ENCODE measurements at regions not wholly inside any gene's neighbourhood (a gene's known extent, or its start where the extent isn't known, plus 50 kb on each side); places are given as distances from the start of the nearest gene placed in this dataset.

DNA sequence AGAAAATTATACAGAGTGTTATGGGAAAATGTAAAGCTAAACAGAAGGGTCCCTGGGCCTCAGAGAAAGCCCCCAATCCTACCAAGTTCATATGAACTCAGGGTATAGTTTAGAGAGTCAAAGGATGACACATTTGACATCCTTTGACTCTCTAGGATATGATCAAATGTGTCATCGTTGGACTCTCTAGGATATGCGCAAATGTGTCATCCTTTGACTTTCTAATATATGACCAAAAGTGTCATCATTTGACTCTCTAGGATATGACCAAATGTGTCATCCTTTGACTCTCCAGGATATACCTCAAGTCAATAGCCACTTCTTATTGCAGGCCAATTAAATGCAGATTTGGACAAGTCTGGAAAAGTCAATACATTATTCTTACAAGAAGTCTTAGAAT lies 204.8 kb upstream of the IGF1 start:
- H3K23me2 ChIP-seq (ENCODE audit: low read depth, low read length): no peaks in the 10 kb centered on the region
- no peaks in the 10 kb centered on the region for H3K79me1 ChIP-seq (ENCODE audit: low read depth, low read length)
- no peak overlapping the region for H2BK20ac ChIP-seq (ENCODE audit: low read length)
- H3K79me2 ChIP-seq (ENCODE audit: control insufficient read depth in 1 of 2, insufficient read depth in 2 of 2, low read length in 2 of 2): no peaks in the 10 kb centered on the region
- WGBS, 2 experiments (ENCODE audit: extremely low coverage in 1 of 2, insufficient coverage in 1 of 2, insufficient read length in 1 of 2, insufficient replicate concordance in 2 of 2, low coverage in 1 of 2, low lambda C conversion rate in 2 of 2, missing lambda C conversion rate in 1 of 2): 85% methylated on average over 2 of the region's 2 CpGs; no CpG with 5 or more reads in 1 of the 2 experiments
- no peak overlapping the region for H3K4ac ChIP-seq (replicated peaks; ENCODE audit: insufficient read length, low read depth, low read length)
- no peak overlapping the region for H2BK5ac ChIP-seq (ENCODE audit: low read depth, low read length)
- no peaks in the 10 kb centered on the region for H3K27me3 ChIP-seq (replicated peaks in 1 of 4; ENCODE audit: control insufficient read depth in 3 of 4, extremely low read depth in 1 of 4, insufficient read depth in 3 of 4, low read length in 3 of 4)
- H3K4me3 ChIP-seq (ENCODE audit: extremely low read depth in 1 of 4, insufficient read depth in 2 of 4, low read depth in 3 of 4, low read length in 4 of 4): no peak overlapping the region
- H3K9ac ChIP-seq (replicated peaks in 1 of 4; ENCODE audit: extremely low read depth in 1 of 4, low read depth in 3 of 4, low read length in 3 of 4): no peak overlapping the region
- FAIRE-seq (no peak), DNase-seq (ENCODE audit: low read depth in 1 of 2, low spot score in 2 of 2) (no peak)
- H2BK15ac ChIP-seq (ENCODE audit: low read length): no peak overlapping the region
- H3K4me1 ChIP-seq (replicated peaks in 1 of 4; ENCODE audit: control insufficient read depth in 3 of 4, insufficient read depth in 4 of 4, low read length in 3 of 4): no peaks in the 10 kb centered on the region
- H3K56ac ChIP-seq (replicated peaks; ENCODE audit: insufficient read length, low read depth, low read length): no peak overlapping the region
- H3K4me2 ChIP-seq (ENCODE audit: insufficient read depth in 1 of 2, low read depth in 2 of 2, low read length in 2 of 2): no peak overlapping the region
- H2BK120ac ChIP-seq (replicated peaks; ENCODE audit: low read depth, low read length): no peak overlapping the region
- H4K20me1 ChIP-seq (replicated peaks in 1 of 2; ENCODE audit: control insufficient read depth in 1 of 2, insufficient read depth in 2 of 2, low read length in 2 of 2): no peaks in the 10 kb centered on the region
- no peak overlapping the region for H2BK12ac ChIP-seq (ENCODE audit: low read depth, low read length)
- no peak overlapping the region for H2AK5ac ChIP-seq (ENCODE audit: low read depth, low read length)
- ChIA-PET POLR2A (ENCODE audit: partially characterized antibody) (no interaction called here), CTCF (ENCODE audit: partially characterized antibody) (no interaction called here)
- H3K9me3 ChIP-seq (ENCODE audit: insufficient read depth in 2 of 2, low read depth in 1 of 2, low read length in 1 of 2): no peaks in the 10 kb centered on the region
- H4K91ac ChIP-seq (replicated peaks; ENCODE audit: insufficient read length, low read length): no peak overlapping the region
- no peak overlapping the region for H3K18ac ChIP-seq (ENCODE audit: extremely low read depth, low read length)
- no peaks in the 10 kb centered on the region for H3K36me3 ChIP-seq (ENCODE audit: control insufficient read depth in 2 of 4, insufficient read depth in 4 of 4, low read length in 3 of 4)
- TF ChIP-seq CREB1 (IDR thresholded peaks at IDR 0.05) (no peak), YY1 (IDR thresholded peaks at IDR 0.05; ENCODE audit: low read depth, low read length) (no peak), USF2 (IDR thresholded peaks at IDR 0.05; ENCODE audit: low read length) (no peak), MAFK (IDR thresholded peaks at IDR 0.05; ENCODE audit: low read depth, low read length) (no peak), CHD2 (IDR thresholded peaks at IDR 0.05; ENCODE audit: low read length) (no peak)
- no peak overlapping the region for H3K14ac ChIP-seq (ENCODE audit: insufficient read length)
- H3K23ac ChIP-seq (ENCODE audit: insufficient read length): no peak overlapping the region
- no peak overlapping the region for H4K8ac ChIP-seq (ENCODE audit: extremely low read depth, insufficient read depth, low read length)
- no peak overlapping the region for H4K5ac ChIP-seq (ENCODE audit: insufficient read length, low read depth, low read length)
- H3K27ac ChIP-seq (ENCODE audit: low read depth, low read length): no peak overlapping the region
- no peak overlapping the region for H2AFZ ChIP-seq (ENCODE audit: low read length)

Data from H1 (cell line).